Pancreas (tissue), 10 donors: ENCODE measurements at regions not wholly inside any gene's neighbourhood (a gene's known extent, or its start where the extent isn't known, plus 50 kb on each side); places are given as distances from the start of the nearest gene placed in this dataset.

Experiments used
- ATAC-seq, 4 donors: fragments of 200-7000 bp; cut with Tn5 transposase; one replicate each; pipeline versions ENCODE4 v1.8.0 to v1.9.1; 2020; ENCODE audit warnings: mild to moderate bottlenecking in 4 of 4, moderate library complexity in 4 of 4
- DNase-seq, 6 donors: peaks; one replicate each; pipeline ENCODE4 v3.0.0-alpha.2; 2020
- FAIRE-seq: peaks from 2 replicates; lab custom pipeline; 2012; peaks lifted over from hg19 to GRCh38; lab: Jason Lieb, UNC
- H3K27ac ChIP-seq, 4 donors: fragments of 200-600 bp; sonication (generic); 1 replicate in 3 of 4; 2 replicates in 1 of 4; pipeline versions ENCODE4 v1.5.0 to v1.8.0; 2020
- H3K27me3 ChIP-seq, 4 donors: fragments of 200-600 bp; one replicate each; pipeline ENCODE4 v1.8.0; 2021
- H3K36me3 ChIP-seq, 3 donors: fragments of 200-600 bp; sonication (generic) in 1 of 3; one replicate each; pipeline versions ENCODE4 v1.5.0 to v1.8.0; 2020 to 2021
- H3K4me1 ChIP-seq, 3 donors: fragments of 200-600 bp; one replicate each; pipeline ENCODE4 v1.8.0; 2021
- H3K4me3 ChIP-seq, 4 donors: fragments of 200-600 bp; sonication (generic) in 2 of 4; one replicate each; pipeline versions ENCODE4 v1.5.0 to v1.8.0; 2020 to 2021
- H3K9me3 ChIP-seq, 4 donors: fragments of 200-600 bp; one replicate each; pipeline ENCODE4 v1.8.0; 2021
- WGBS, 2 donors: extraction: QIAGEN DNeasy Blood & Tissue Kit; methylation state at CpG; one replicate each; pipeline ENCODE4 v1.1.7; 2013; 5-methylcytosine and 5-hydroxymethylcytosine counted together
- intact Hi-C, 3 donors: fragments of 100-400 bp; cut with DNase I; formaldehyde crosslinking; loops; one replicate each; pipeline versions ENCODE4 v1.11.1 to v1.14.2; 2022
- TF ChIP-seq, protein P1 (sequence below), 4 donors: fragments of 200-600 bp; sonication (generic) in 3 of 4; IDR thresholded peaks; one replicate each; pipeline versions ENCODE4 v1.5.0 to v1.8.0; 2021; ENCODE audit warnings: antibody characterized with exemption in 4 of 4
- donor health status: healthy with polysubstance abuse.
- donor health status: DM: no; HTN: no; CAD: no; lungs with moderate emphysema.
- donor health status: DM: no; HTN: no; CAD: no.
- donor health status: control.
- donor health status: control.
- donor health status: Bipolar disorder and iron deficiency.
- donor health status: DM: yes; HTN: yes; CAD: no.
- donor health status: DM: no; HTN: no; CAD: no.
- donor health status: DM: no; HTN: no; CAD: no.
- donor health status: DM: yes; HTN: yes; CAD: no.

DNA sequence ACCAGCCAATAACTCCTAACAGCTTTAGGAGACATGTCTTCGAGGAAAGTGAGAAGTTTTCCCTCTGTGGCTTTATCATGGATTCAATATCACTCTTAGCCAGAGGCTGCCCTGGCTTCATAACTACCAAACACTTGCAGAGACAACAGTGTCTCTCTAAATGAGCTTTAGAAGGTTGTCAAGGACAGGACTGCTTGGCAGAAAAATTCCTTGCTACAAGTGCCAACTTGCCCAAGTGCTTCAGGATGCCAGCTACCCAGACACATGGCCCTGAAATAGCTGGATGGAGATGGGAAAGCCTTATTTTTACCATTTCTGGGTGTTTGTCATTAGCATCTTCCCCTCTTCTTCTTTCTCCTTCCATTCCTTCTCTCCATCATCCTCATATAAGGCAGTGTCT lies 137.1 kb upstream of the MDFIC start:
- H3K4me1 ChIP-seq: no peaks in the 10 kb centered on the region
- DNase-seq: no peak
- intact Hi-C loops: no loop called here
- no peak overlapping the region for H3K27ac ChIP-seq
- H3K27me3 ChIP-seq: no peaks in the 10 kb centered on the region
- no peak for ATAC-seq
- H3K4me3 ChIP-seq: no peak overlapping the region
- TF ChIP-seq, protein P1, sequence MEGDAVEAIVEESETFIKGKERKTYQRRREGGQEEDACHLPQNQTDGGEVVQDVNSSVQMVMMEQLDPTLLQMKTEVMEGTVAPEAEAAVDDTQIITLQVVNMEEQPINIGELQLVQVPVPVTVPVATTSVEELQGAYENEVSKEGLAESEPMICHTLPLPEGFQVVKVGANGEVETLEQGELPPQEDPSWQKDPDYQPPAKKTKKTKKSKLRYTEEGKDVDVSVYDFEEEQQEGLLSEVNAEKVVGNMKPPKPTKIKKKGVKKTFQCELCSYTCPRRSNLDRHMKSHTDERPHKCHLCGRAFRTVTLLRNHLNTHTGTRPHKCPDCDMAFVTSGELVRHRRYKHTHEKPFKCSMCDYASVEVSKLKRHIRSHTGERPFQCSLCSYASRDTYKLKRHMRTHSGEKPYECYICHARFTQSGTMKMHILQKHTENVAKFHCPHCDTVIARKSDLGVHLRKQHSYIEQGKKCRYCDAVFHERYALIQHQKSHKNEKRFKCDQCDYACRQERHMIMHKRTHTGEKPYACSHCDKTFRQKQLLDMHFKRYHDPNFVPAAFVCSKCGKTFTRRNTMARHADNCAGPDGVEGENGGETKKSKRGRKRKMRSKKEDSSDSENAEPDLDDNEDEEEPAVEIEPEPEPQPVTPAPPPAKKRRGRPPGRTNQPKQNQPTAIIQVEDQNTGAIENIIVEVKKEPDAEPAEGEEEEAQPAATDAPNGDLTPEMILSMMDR (IDR thresholded peaks at IDR 0.05): no peak
- H3K9me3 ChIP-seq: no peaks in the 10 kb centered on the region
- H3K36me3 ChIP-seq: no peaks in the 10 kb centered on the region
- 57 to 64% methylated on average over 1 of the region's 1 CpG for WGBS, 2 donors
- FAIRE-seq: no peak

- TF ChIP-seq, protein P1 (IDR thresholded peaks at IDR 0.05): no peak
- intact Hi-C loops: no loop called here
- ATAC-seq (no peak), FAIRE-seq (no peak), DNase-seq (no peak)
- Histone ChIP-seq H3K9me3 (no peaks in the 10 kb centered on the region), H3K4me1 (no peaks in the 10 kb centered on the region), H3K36me3 (no peaks in the 10 kb centered on the region), H3K27ac (no peak overlapping the region), H3K4me3 (no peak overlapping the region), H3K27me3 (no peaks in the 10 kb centered on the region)
- 39 to 55% methylated on average over 3 of the region's 3 CpGs for WGBS, 2 donors
These were observed 136.4 kb upstream of the MDFIC start for GRCh38 chr7:114785496-114785895.

GRCh38 chr7:114786455-114786854 lies 135.4 kb upstream of the MDFIC start:
- TF ChIP-seq, protein P1 (IDR thresholded peaks at IDR 0.05): no peak
- no peaks in the 10 kb centered on the region for H3K27me3 ChIP-seq
- no peaks in the 10 kb centered on the region for H3K9me3 ChIP-seq
- H3K4me3 ChIP-seq: no peak overlapping the region
- H3K27ac ChIP-seq: no peak overlapping the region
- no peaks in the 10 kb centered on the region for H3K36me3 ChIP-seq
- intact Hi-C loops: no loop called here
- no peak for FAIRE-seq
- ATAC-seq: no peak
- DNase-seq: no peak
- H3K4me1 ChIP-seq: no peaks in the 10 kb centered on the region
- WGBS, 2 donors: 67 to 75% methylated on average over 7 of the region's 7 CpGs

GRCh38 chr7:114787556-114787955 lies 134.3 kb upstream of the MDFIC start:
- Histone ChIP-seq H3K27me3 (no peaks in the 10 kb centered on the region), H3K27ac (no peak overlapping the region), H3K9me3 (no peaks in the 10 kb centered on the region), H3K4me1 (no peaks in the 10 kb centered on the region), H3K4me3 (no peak overlapping the region), H3K36me3 (no peaks in the 10 kb centered on the region)
- intact Hi-C loops: no loop called here
- no peak for DNase-seq
- no peak for ATAC-seq
- TF ChIP-seq, protein P1 (IDR thresholded peaks at IDR 0.05): no peak
- 73 to 85% methylated on average over 1 of the region's 1 CpG for WGBS, 2 donors
- FAIRE-seq: no peak

DNA sequence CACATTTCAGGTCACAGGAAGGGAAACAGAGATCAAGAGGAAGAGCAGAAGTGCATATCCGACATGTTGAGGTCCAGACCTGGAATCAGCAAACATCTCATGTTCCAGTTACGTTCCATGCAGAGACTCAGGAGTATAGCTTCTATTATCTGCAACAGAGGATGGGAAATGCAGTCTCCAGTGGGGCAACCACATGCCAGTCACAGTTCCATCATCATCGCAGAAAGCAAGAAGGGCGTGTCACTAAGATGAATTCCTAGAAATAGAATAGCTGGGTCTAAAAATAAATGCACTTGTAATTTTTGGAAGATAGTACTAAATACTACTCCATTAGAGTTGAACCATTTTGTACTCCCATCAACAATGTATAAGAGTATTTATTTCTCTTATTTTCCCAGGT lies 133.2 kb upstream of the MDFIC start:
- 70 to 86% methylated on average over 4 of the region's 4 CpGs for WGBS, 2 donors
- no peaks in the 10 kb centered on the region for H3K9me3 ChIP-seq
- DNase-seq (no peak), ATAC-seq (no peak), FAIRE-seq (no peak)
- H3K36me3 ChIP-seq: no peaks in the 10 kb centered on the region
- TF ChIP-seq, protein P1 (IDR thresholded peaks at IDR 0.05): no peak
- no peak overlapping the region for H3K4me3 ChIP-seq
- no peaks in the 10 kb centered on the region for H3K4me1 ChIP-seq
- H3K27ac ChIP-seq: no peak overlapping the region
- intact Hi-C loops: no loop called here
- no peaks in the 10 kb centered on the region for H3K27me3 ChIP-seq
